Prostate gland (tissue), 2 donors: ENCODE measurements at regions not wholly inside any gene's neighbourhood (a gene's known extent, or its start where the extent isn't known, plus 50 kb on each side); places are given as distances from the start of the nearest gene placed in this dataset.

Experiments used
- POLR2A ChIP-seq: fragments of 450-650 bp; IDR thresholded peaks from one replicate; pipeline ENCODE4 v1.6.1; 2016; ENCODE audit warnings: antibody characterized with exemption, mild to moderate bottlenecking
- POLR2AphosphoS5 ChIP-seq: sonication (generic); formaldehyde crosslinking; IDR thresholded peaks from one replicate; pipeline ENCODE4 v1.6.1; 2017; ENCODE audit warnings: antibody characterized with exemption
- TF ChIP-seq, protein P1 (sequence below), 4 experiments: fragments of 200-600 bp in 2 of 4; fragments of 450-650 bp in 2 of 4; sonication (generic) in 2 of 4; IDR thresholded peaks; 1 replicate in 3 of 4; 2 replicates in 1 of 4; pipeline ENCODE4 v1.5.1; 2016 to 2019; ENCODE audit warnings: antibody characterized with exemption in 4 of 4, mild to moderate bottlenecking in 2 of 4, moderate library complexity in 2 of 4

DNA sequence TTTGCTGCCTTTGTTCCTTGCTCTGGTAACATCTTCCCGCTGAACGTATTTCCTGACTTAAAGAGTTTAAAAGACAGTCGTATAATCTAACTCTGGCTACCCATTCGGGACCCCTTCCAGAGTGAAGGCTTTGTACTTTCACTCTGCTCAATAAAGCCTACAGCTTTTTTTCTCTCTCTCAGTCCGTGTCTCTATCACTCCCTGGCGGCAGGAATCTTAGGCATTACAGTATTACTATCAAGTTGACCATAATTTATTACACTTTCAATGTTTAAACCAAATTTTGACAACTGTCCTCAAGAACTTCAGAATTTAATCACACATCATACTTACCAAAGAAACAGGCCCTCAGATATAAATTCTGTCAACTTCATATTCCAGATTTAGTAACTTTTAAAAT lies 967.9 kb downstream of the FSCB start:
- TF ChIP-seq, protein P1, sequence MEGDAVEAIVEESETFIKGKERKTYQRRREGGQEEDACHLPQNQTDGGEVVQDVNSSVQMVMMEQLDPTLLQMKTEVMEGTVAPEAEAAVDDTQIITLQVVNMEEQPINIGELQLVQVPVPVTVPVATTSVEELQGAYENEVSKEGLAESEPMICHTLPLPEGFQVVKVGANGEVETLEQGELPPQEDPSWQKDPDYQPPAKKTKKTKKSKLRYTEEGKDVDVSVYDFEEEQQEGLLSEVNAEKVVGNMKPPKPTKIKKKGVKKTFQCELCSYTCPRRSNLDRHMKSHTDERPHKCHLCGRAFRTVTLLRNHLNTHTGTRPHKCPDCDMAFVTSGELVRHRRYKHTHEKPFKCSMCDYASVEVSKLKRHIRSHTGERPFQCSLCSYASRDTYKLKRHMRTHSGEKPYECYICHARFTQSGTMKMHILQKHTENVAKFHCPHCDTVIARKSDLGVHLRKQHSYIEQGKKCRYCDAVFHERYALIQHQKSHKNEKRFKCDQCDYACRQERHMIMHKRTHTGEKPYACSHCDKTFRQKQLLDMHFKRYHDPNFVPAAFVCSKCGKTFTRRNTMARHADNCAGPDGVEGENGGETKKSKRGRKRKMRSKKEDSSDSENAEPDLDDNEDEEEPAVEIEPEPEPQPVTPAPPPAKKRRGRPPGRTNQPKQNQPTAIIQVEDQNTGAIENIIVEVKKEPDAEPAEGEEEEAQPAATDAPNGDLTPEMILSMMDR (IDR thresholded peaks at IDR 0.05): peak in 2 of 4 experiments; percentile 10 to 42
- TF ChIP-seq POLR2A (no peak), POLR2AphosphoS5 (no peak)
